Caco-2 (cell line): ENCODE measurements at regions not wholly inside any gene's neighbourhood (a gene's known extent, or its start where the extent isn't known, plus 50 kb on each side); places are given as distances from the start of the nearest gene placed in this dataset.

ENCODE experiments used
- BruUV-seq: library from RNA; stranded (reverse); fragments of 400-500 nt; replicated peaks from 2 replicates; lab custom pipeline; 2021; lab: Mats Ljungman, UMichigan
- CTCF ChIA-PET: fragments of 300-600 bp; sonication (Branson Sonifier 250); formaldehyde crosslinking; loops from one replicate; lab custom pipeline; 2022; ENCODE audit warnings: antibody characterized with exemption; lab: Charles Lee
- POLR2A ChIA-PET: fragments of 300-600 bp; sonication (Branson Sonifier 250); formaldehyde crosslinking; loops from one replicate; lab custom pipeline; 2022; ENCODE audit warnings: antibody characterized with exemption; lab: Charles Lee
- DNase-seq, 2 experiments: peaks; one replicate each; pipeline versions ENCODE4 v3.0.0 to v3.0.0-alpha.2; 2020 to 2022
- H3K27me3 ChIP-seq: replicated peaks from 2 replicates; pipeline ENCODE4 v1.6.0; 2011; ENCODE audit warnings: low read length; ENCODE audit not compliant: control insufficient read depth, insufficient read depth
- H3K36me3 ChIP-seq: 2 replicates; pipeline ENCODE4 v1.5.1; 2011; ENCODE audit warnings: low read length; ENCODE audit not compliant: control insufficient read depth, insufficient read depth
- H3K4me1 ChIP-seq: fragments of 250-450 bp; sonication (Bioruptor Pico); 2 replicates; pipeline ENCODE4 v1.5.1; 2020; ENCODE audit warnings: mild to moderate bottlenecking
- H3K4me3 ChIP-seq: 2 replicates; pipeline ENCODE4 v1.5.1; 2011; ENCODE audit warnings: low read depth, mild to moderate bottlenecking, control low read depth, low read length
- H3K9me3 ChIP-seq: fragments of 250-450 bp; sonication (Bioruptor Pico); 2 replicates; pipeline ENCODE4 v1.5.1; 2020; ENCODE audit warnings: mild to moderate bottlenecking, moderate library complexity
- H3K27ac Mint-ChIP-seq: one replicate; pipeline ENCODE4 v1.8.0; 2022; ENCODE audit warnings: mixed read lengths; ENCODE audit not compliant: unreplicated experiment
- H3K27me3 Mint-ChIP-seq: one replicate; pipeline ENCODE4 v1.8.0; 2022; ENCODE audit warnings: mixed read lengths; ENCODE audit not compliant: insufficient read depth, unreplicated experiment
- H3K36me3 Mint-ChIP-seq: one replicate; pipeline ENCODE4 v1.8.0; 2022; ENCODE audit warnings: mild to moderate bottlenecking, mixed read lengths; ENCODE audit not compliant: insufficient read depth, unreplicated experiment
- H3K4me1 Mint-ChIP-seq: one replicate; pipeline ENCODE4 v1.8.0; 2022; ENCODE audit warnings: low read depth, mixed read lengths; ENCODE audit not compliant: unreplicated experiment
- H3K4me3 Mint-ChIP-seq: one replicate; pipeline ENCODE4 v1.8.0; 2022; ENCODE audit warnings: mild to moderate bottlenecking, moderate library complexity, mixed read lengths; ENCODE audit not compliant: unreplicated experiment
- H3K9me3 Mint-ChIP-seq: one replicate; pipeline ENCODE4 v1.8.0; 2022; ENCODE audit warnings: mixed read lengths; ENCODE audit not compliant: unreplicated experiment
- intact Hi-C: fragments of 100-400 bp; cut with micrococcal nuclease; formaldehyde crosslinking; loops from one replicate; pipeline ENCODE4 v1.10.0; 2022; ENCODE audit not compliant: unreplicated experiment
- TF ChIP-seq, protein P1 (sequence below), 2 experiments: fragments of 200-600 bp in 1 of 2; IDR thresholded peaks; 1 replicate in 1 of 2; 2 replicates in 1 of 2; pipeline versions ENCODE4 v1.5.1 to v1.8.0; 2011 to 2022; ENCODE audit warnings: antibody characterized with exemption in 1 of 2, control low read depth in 1 of 2, inconsistent platforms in 1 of 2, low read depth in 1 of 2, low read length in 1 of 2, mild to moderate bottlenecking in 1 of 2, moderate library complexity in 1 of 2; ENCODE audit not compliant: insufficient read depth in 1 of 2, severe bottlenecking in 1 of 2, unreplicated experiment in 1 of 2

DNA sequence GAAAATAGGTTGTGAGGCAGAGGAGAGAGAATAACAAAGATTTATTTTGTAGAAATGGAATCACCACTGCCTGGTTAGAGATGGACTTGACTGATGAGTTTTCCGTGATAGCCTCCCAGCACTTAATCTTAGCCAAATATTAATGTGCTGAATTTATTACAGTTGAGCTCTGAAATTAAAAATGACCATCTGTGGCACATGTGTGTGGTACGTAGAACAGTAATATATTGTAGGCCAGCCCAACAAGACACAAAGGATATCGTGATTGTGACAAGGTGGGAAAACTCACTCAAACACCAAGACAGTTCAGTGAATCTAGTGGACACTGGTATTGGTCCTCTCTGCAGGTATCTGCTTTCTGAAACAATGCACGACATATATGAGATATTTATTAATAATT lies 119.4 kb downstream of the HAO1 start:
- Histone ChIP-seq H3K4me1 (no peaks in the 10 kb centered on the region), H3K9me3 (no peaks in the 10 kb centered on the region), H3K4me3 (no peak overlapping the region), H3K27me3 (no peaks in the 10 kb centered on the region), H3K36me3 (no peaks in the 10 kb centered on the region)
- no peaks in the 10 kb centered on the region for H3K9me3 Mint-ChIP-seq
- no peak overlapping the region for H3K27ac Mint-ChIP-seq
- TF ChIP-seq, protein P1, sequence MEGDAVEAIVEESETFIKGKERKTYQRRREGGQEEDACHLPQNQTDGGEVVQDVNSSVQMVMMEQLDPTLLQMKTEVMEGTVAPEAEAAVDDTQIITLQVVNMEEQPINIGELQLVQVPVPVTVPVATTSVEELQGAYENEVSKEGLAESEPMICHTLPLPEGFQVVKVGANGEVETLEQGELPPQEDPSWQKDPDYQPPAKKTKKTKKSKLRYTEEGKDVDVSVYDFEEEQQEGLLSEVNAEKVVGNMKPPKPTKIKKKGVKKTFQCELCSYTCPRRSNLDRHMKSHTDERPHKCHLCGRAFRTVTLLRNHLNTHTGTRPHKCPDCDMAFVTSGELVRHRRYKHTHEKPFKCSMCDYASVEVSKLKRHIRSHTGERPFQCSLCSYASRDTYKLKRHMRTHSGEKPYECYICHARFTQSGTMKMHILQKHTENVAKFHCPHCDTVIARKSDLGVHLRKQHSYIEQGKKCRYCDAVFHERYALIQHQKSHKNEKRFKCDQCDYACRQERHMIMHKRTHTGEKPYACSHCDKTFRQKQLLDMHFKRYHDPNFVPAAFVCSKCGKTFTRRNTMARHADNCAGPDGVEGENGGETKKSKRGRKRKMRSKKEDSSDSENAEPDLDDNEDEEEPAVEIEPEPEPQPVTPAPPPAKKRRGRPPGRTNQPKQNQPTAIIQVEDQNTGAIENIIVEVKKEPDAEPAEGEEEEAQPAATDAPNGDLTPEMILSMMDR (IDR thresholded peaks at IDR 0.05; ENCODE audit: insufficient read depth in 1 of 2, low read depth in 1 of 2, low read length in 1 of 2, severe bottlenecking in 1 of 2, unreplicated experiment in 1 of 2): no peak
- BruUV-seq: no TSS peak
- H3K4me3 Mint-ChIP-seq: no peak overlapping the region
- H3K4me1 Mint-ChIP-seq: no peaks in the 10 kb centered on the region
- POLR2A ChIA-PET: no interaction called here
- intact Hi-C loops: no loop called here
- no peak for DNase-seq
- no peaks in the 10 kb centered on the region for H3K36me3 Mint-ChIP-seq
- H3K27me3 Mint-ChIP-seq: peaks cover 3% of the 10 kb centered on the region
- CTCF ChIA-PET: no interaction called here

DNA sequence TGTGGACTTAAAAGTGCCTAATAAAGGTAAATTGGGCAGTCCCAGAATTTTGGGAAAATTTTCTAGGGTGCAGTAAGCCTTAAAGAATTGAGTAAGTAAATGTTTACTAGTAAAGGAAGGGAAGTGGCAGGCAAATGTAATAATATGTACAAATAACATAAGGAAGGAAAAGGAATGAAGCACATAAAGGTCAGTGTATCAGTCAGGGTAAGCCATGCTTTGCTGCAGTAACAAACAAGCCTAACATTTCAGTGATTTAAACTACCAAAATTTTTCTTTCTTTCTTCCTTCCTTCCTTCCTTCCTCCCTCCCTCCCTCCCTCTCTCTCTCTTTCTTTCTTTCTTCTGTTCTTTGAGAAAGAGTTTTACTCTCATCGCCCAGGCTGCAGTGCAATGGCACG lies 117.5 kb downstream of the HAO1 start:
- Mint-ChIP-seq H3K27ac (no peak overlapping the region), H3K9me3 (no peaks in the 10 kb centered on the region), H3K36me3 (no peaks in the 10 kb centered on the region), H3K27me3 (peaks cover 3% of the 10 kb centered on the region), H3K4me1 (no peaks in the 10 kb centered on the region), H3K4me3 (no peak overlapping the region)
- TF ChIP-seq, protein P1 (IDR thresholded peaks at IDR 0.05; ENCODE audit: insufficient read depth in 1 of 2, low read depth in 1 of 2, low read length in 1 of 2, severe bottlenecking in 1 of 2, unreplicated experiment in 1 of 2): no peak
- no peak for DNase-seq
- POLR2A ChIA-PET: no interaction called here
- Histone ChIP-seq H3K9me3 (no peaks in the 10 kb centered on the region), H3K4me1 (no peaks in the 10 kb centered on the region), H3K27me3 (no peaks in the 10 kb centered on the region), H3K36me3 (no peaks in the 10 kb centered on the region), H3K4me3 (no peak overlapping the region)
- no TSS peak for BruUV-seq
- CTCF ChIA-PET: no interaction called here
- intact Hi-C loops: no loop called here

DNA sequence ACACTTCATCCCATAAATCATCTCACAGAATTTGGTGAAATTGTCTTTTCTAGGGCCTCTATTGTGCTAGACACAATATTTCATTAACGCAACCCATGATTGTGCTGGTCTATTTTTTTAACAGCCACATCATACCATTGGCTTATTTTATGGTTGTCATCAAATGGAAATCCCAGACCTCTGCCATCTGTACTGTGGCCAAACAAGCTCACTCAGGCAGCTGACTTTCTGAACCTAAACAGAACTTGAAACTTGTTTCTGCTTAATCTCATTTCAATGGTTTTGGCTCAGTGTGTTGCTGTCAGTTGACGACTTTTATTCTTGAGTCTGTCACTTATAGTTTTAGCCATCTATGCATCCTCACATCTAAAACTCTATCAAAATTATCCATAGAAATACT lies 111.8 kb downstream of the HAO1 start:
- intact Hi-C loops: no loop called here
- Mint-ChIP-seq H3K4me3 (no peak overlapping the region), H3K27ac (no peak overlapping the region), H3K9me3 (no peaks in the 10 kb centered on the region), H3K36me3 (no peaks in the 10 kb centered on the region), H3K4me1 (no peaks in the 10 kb centered on the region), H3K27me3 (peaks cover 2% of the 10 kb centered on the region)
- no peak overlapping the region for H3K4me3 ChIP-seq
- H3K27me3 ChIP-seq: no peaks in the 10 kb centered on the region
- DNase-seq: no peak
- H3K9me3 ChIP-seq: no peaks in the 10 kb centered on the region
- H3K4me1 ChIP-seq: no peaks in the 10 kb centered on the region
- TF ChIP-seq, protein P1 (IDR thresholded peaks at IDR 0.05; ENCODE audit: insufficient read depth in 1 of 2, low read depth in 1 of 2, low read length in 1 of 2, severe bottlenecking in 1 of 2, unreplicated experiment in 1 of 2): no peak
- ChIA-PET CTCF (no interaction called here), POLR2A (no interaction called here)
- BruUV-seq: no TSS peak
- H3K36me3 ChIP-seq: no peaks in the 10 kb centered on the region
